ENCODE measurements at regions not wholly inside any gene's neighbourhood (a gene's known extent, or its start where the extent isn't known, plus 50 kb on each side); places are given as distances from the start of the nearest gene placed in this dataset.
A peak's percentile ranks its signal among the peaks of the same experiment; 100 is the strongest.

GRCh38 chr2:573805-574392, 103.3 kb downstream of the TMEM18 start:
- no peak for DNase-seq

GRCh38 chr2:573025-573424, 104.2 kb downstream of the TMEM18 start:
- no peak for DNase-seq

GRCh38 chr2:569681-570080, 107.5 kb downstream of the TMEM18 start:
- no peak for DNase-seq

GRCh38 chr2:568639-569235, 108.5 kb downstream of the TMEM18 start:
- DNase-seq: no peak

GRCh38 chr2:567865-568638, 109.2 kb downstream of the TMEM18 start:
- no peak for DNase-seq

GRCh38 chr2:567496-567864, 109.7 kb downstream of the TMEM18 start:
- DNase-seq: no peak

GRCh38 chr2:566379-567313, 110.6 kb downstream of the TMEM18 start:
- DNase-seq: no peak

- no peak for DNase-seq
Observed at GRCh38 chr2:564471-565181, 112.6 kb downstream of the TMEM18 start.

- no peak for DNase-seq
Observed at GRCh38 chr2:563512-563911, 113.7 kb downstream of the TMEM18 start.

GRCh38 chr2:562391-563364, 114.5 kb downstream of the TMEM18 start:
- no peak for DNase-seq

GRCh38 chr2:558879-559278, 118.3 kb downstream of the TMEM18 start:
- DNase-seq: no peak

- no peak for DNase-seq
Observed at GRCh38 chr2:558302-558642, 118.9 kb downstream of the TMEM18 start.

GRCh38 chr2:557635-558301, 119.4 kb downstream of the TMEM18 start:
- peak; percentile 77 for DNase-seq

- no peak for DNase-seq
Observed at GRCh38 chr2:556485-556884, 120.7 kb downstream of the TMEM18 start.

- DNase-seq: no peak
Observed at GRCh38 chr2:555164-555922, 121.9 kb downstream of the TMEM18 start.

- no peak for DNase-seq
Observed at GRCh38 chr2:554444-554843, 122.8 kb downstream of the TMEM18 start.

GRCh38 chr2:552906-553305, 124.3 kb downstream of the TMEM18 start:
- no peak for DNase-seq

- DNase-seq: no peak
Observed at GRCh38 chr2:551621-552020, 125.6 kb downstream of the TMEM18 start.

- no peak for DNase-seq
Observed at GRCh38 chr2:550860-551567, 126.2 kb downstream of the TMEM18 start.

Measured in NCI-H526 treated with DMSO at 0.1 percent for 48 hours (cell line).